Trophoblast cell (in vitro differentiated cells and primary cell): ENCODE measurements at regions not wholly inside any gene's neighbourhood (a gene's known extent, or its start where the extent isn't known, plus 50 kb on each side); places are given as distances from the start of the nearest gene placed in this dataset.

Experiments
- DNase-seq, 2 donors: peaks; one replicate each; pipeline ENCODE4 v3.0.0-alpha.2; 2016
- H2AFZ ChIP-seq: 2 replicates; pipeline ENCODE4 v1.6.1; 2013; ENCODE audit warnings: low read length, moderate library complexity, mild to moderate bottlenecking; ENCODE audit not compliant: insufficient read depth, poor library complexity
- H2AK5ac ChIP-seq: 2 replicates; pipeline ENCODE4 v1.6.1; 2013; ENCODE audit warnings: mild to moderate bottlenecking, low read length
- H2BK120ac ChIP-seq: 2 replicates; pipeline ENCODE4 v1.6.1; 2013; ENCODE audit warnings: low read length, mild to moderate bottlenecking, moderate library complexity; ENCODE audit not compliant: insufficient read depth, poor library complexity
- H2BK12ac ChIP-seq: 2 replicates; pipeline ENCODE4 v1.6.1; 2013; ENCODE audit warnings: mild to moderate bottlenecking, low read length, moderate library complexity
- H2BK5ac ChIP-seq: 2 replicates; pipeline ENCODE4 v1.6.1; 2013; ENCODE audit warnings: low read length, low read depth, moderate library complexity, mild to moderate bottlenecking; ENCODE audit not compliant: poor library complexity
- H3K14ac ChIP-seq: 2 replicates; pipeline ENCODE4 v1.6.1; 2013; ENCODE audit warnings: mild to moderate bottlenecking, low read length
- H3K18ac ChIP-seq: 2 replicates; pipeline ENCODE4 v1.6.1; 2013; ENCODE audit warnings: mild to moderate bottlenecking, low read length
- H3K23ac ChIP-seq: 2 replicates; pipeline ENCODE4 v1.6.1; 2013; ENCODE audit warnings: low read length
- H3K27ac ChIP-seq: 2 replicates; pipeline ENCODE4 v1.5.1; 2013; ENCODE audit warnings: low read depth, mild to moderate bottlenecking, inconsistent platforms, low read length, moderate library complexity
- H3K27me3 ChIP-seq: 2 replicates; pipeline ENCODE4 v1.6.1; 2013; ENCODE audit warnings: inconsistent platforms, mild to moderate bottlenecking, low read length, moderate library complexity; ENCODE audit not compliant: insufficient read depth
- H3K36me3 ChIP-seq, 2 experiments: 1 replicate in 1 of 2; 2 replicates in 1 of 2; pipeline ENCODE4 v1.6.1; 2013; ENCODE audit warnings: low read length in 2 of 2, mild to moderate bottlenecking in 2 of 2, moderate library complexity in 1 of 2; ENCODE audit not compliant: insufficient read depth in 2 of 2, control insufficient read depth in 1 of 2
- H3K4ac ChIP-seq: 2 replicates; pipeline ENCODE4 v1.6.1; 2013; ENCODE audit warnings: low read depth, mild to moderate bottlenecking, low read length, moderate library complexity
- H3K4me1 ChIP-seq, 2 experiments: 1 replicate in 1 of 2; 2 replicates in 1 of 2; pipeline ENCODE4 v1.6.1; 2013; ENCODE audit warnings: low read length in 2 of 2, mild to moderate bottlenecking in 2 of 2, moderate library complexity in 1 of 2; ENCODE audit not compliant: insufficient read depth in 2 of 2, control insufficient read depth in 1 of 2
- H3K4me2 ChIP-seq: 2 replicates; pipeline ENCODE4 v1.6.1; 2013; ENCODE audit warnings: inconsistent platforms, mild to moderate bottlenecking, low read length, moderate library complexity
- H3K4me3 ChIP-seq: 2 replicates; pipeline ENCODE4 v1.5.1; 2013; ENCODE audit warnings: mild to moderate bottlenecking, low read depth, low read length, inconsistent platforms
- H3K79me1 ChIP-seq: one replicate; pipeline ENCODE4 v1.6.1; 2013; ENCODE audit warnings: low read length
- H3K79me2 ChIP-seq: 2 replicates; pipeline ENCODE4 v1.6.1; 2013; ENCODE audit warnings: low read length, mild to moderate bottlenecking; ENCODE audit not compliant: control insufficient read depth, insufficient read depth, poor library complexity
- H3K9ac ChIP-seq: 2 replicates; pipeline ENCODE4 v1.6.1; 2013; ENCODE audit warnings: mild to moderate bottlenecking, low read length
- H3K9me3 ChIP-seq: 2 replicates; pipeline ENCODE4 v1.6.1; 2013; ENCODE audit warnings: low read depth, mild to moderate bottlenecking, control low read depth, inconsistent platforms, low read length; ENCODE audit not compliant: insufficient read depth
- H4K12ac ChIP-seq: 2 replicates; pipeline ENCODE4 v1.6.1; 2013; ENCODE audit warnings: low read depth, mild to moderate bottlenecking, low read length, moderate library complexity
- H4K8ac ChIP-seq: 2 replicates; pipeline ENCODE4 v1.6.1; 2013; ENCODE audit warnings: low read depth, mild to moderate bottlenecking, low read length, moderate library complexity
- H4K91ac ChIP-seq: one replicate; pipeline ENCODE4 v1.6.1; 2013; ENCODE audit warnings: low read depth, mild to moderate bottlenecking, low read length, moderate library complexity
- WGBS: extraction: QIAGEN DNeasy Blood & Tissue Kit; methylation state at CpG from one replicate; pipeline ENCODE4 v1.1.7; 2013; ENCODE audit warnings: missing lambda C conversion rate; ENCODE audit not compliant: insufficient read length, insufficient coverage; ENCODE audit errors: extremely low coverage; 5-methylcytosine and 5-hydroxymethylcytosine counted together

GRCh38 chr14:99347561-99347960 is 75.6 kb upstream of the BCL11B start:
- H3K9ac ChIP-seq: no peak overlapping the region

GRCh38 chr14:99346470-99347080 is 74.6 kb upstream of the BCL11B start:
- H3K9ac ChIP-seq: no peak overlapping the region
- H2BK120ac ChIP-seq: no peak overlapping the region
- WGBS: no CpG with 5 or more reads among the region's 11 CpGs
- H3K23ac ChIP-seq: no peak overlapping the region
- H2BK12ac ChIP-seq: no peak overlapping the region
- no peak overlapping the region for H3K4me2 ChIP-seq
- peaks cover 2% of the 10 kb centered on the region for H3K9me3 ChIP-seq
- H3K4me3 ChIP-seq: no peak overlapping the region
- H3K18ac ChIP-seq: no peak overlapping the region
- no peaks in the 10 kb centered on the region for H3K79me2 ChIP-seq
- no peaks in the 10 kb centered on the region for H3K27me3 ChIP-seq
- peaks cover 2% of the 10 kb centered on the region for H3K79me1 ChIP-seq
- H2BK5ac ChIP-seq: no peak overlapping the region
- no peak overlapping the region for H4K91ac ChIP-seq
- H4K8ac ChIP-seq: no peak overlapping the region
- H3K4ac ChIP-seq: no peak overlapping the region
- H3K36me3 ChIP-seq: no peaks in the 10 kb centered on the region
- no peak overlapping the region for H2AK5ac ChIP-seq
- H2AFZ ChIP-seq: no peak overlapping the region
- no peak for DNase-seq
- peaks cover 14 to 17% of the 10 kb centered on the region in 2 experiments for H3K4me1 ChIP-seq
- no peak overlapping the region for H4K12ac ChIP-seq
- peak overlapping the region; percentile 60 for H3K14ac ChIP-seq
- no peak overlapping the region for H3K27ac ChIP-seq

More at GRCh38 chr14:99347561-99347960, 75.6 kb upstream of the BCL11B start:
- WGBS: no CpG with 5 or more reads among the region's 9 CpGs
- Histone ChIP-seq H4K12ac (no peak overlapping the region), H3K27me3 (no peaks in the 10 kb centered on the region), H3K4ac (no peak overlapping the region), H2AFZ (no peak overlapping the region), H3K9me3 (peaks cover 2% of the 10 kb centered on the region), H3K27ac (no peak overlapping the region), H4K91ac (no peak overlapping the region), H3K4me2 (no peak overlapping the region), H2AK5ac (no peak overlapping the region), H2BK5ac (no peak overlapping the region), H3K4me1 (peaks cover 14 to 17% of the 10 kb centered on the region in 2 experiments), H3K4me3 (no peak overlapping the region), H2BK120ac (no peak overlapping the region), H3K14ac (no peak overlapping the region), H3K79me1 (peaks cover 2% of the 10 kb centered on the region), H3K18ac (no peak overlapping the region), H4K8ac (no peak overlapping the region), H3K23ac (no peak overlapping the region), H3K36me3 (no peaks in the 10 kb centered on the region), H3K79me2 (no peaks in the 10 kb centered on the region), H2BK12ac (no peak overlapping the region)
- no peak for DNase-seq

GRCh38 chr14:99345472-99345871 is 73.5 kb upstream of the BCL11B start:
- WGBS: no CpG with 5 or more reads among the region's 7 CpGs
- H2BK120ac ChIP-seq: no peak overlapping the region
- no peak overlapping the region for H4K12ac ChIP-seq
- H3K27ac ChIP-seq: no peak overlapping the region
- no peak overlapping the region for H3K23ac ChIP-seq
- peaks cover 14 to 17% of the 10 kb centered on the region in 2 experiments for H3K4me1 ChIP-seq
- H3K79me1 ChIP-seq: peaks cover 2% of the 10 kb centered on the region
- H3K18ac ChIP-seq: no peak overlapping the region
- H3K36me3 ChIP-seq: no peaks in the 10 kb centered on the region
- no peak overlapping the region for H3K4me2 ChIP-seq
- peaks cover 2% of the 10 kb centered on the region for H3K9me3 ChIP-seq
- no peak overlapping the region for H2BK12ac ChIP-seq
- no peak overlapping the region for H2BK5ac ChIP-seq
- no peak for DNase-seq
- no peak overlapping the region for H4K8ac ChIP-seq
- H3K27me3 ChIP-seq: no peaks in the 10 kb centered on the region
- no peak overlapping the region for H3K4me3 ChIP-seq
- no peaks in the 10 kb centered on the region for H3K79me2 ChIP-seq
- no peak overlapping the region for H2AK5ac ChIP-seq
- H3K4ac ChIP-seq: no peak overlapping the region
- H4K91ac ChIP-seq: no peak overlapping the region
- H3K14ac ChIP-seq: no peak overlapping the region
- no peak overlapping the region for H2AFZ ChIP-seq
- no peak overlapping the region for H3K9ac ChIP-seq

GRCh38 chr14:99344051-99344758 is 72.2 kb upstream of the BCL11B start:
- Histone ChIP-seq H3K23ac (no peak overlapping the region), H2BK5ac (no peak overlapping the region), H3K9ac (no peak overlapping the region), H3K79me1 (peaks cover 2% of the 10 kb centered on the region), H3K9me3 (peaks cover 2% of the 10 kb centered on the region), H3K4ac (no peak overlapping the region), H3K4me3 (no peak overlapping the region), H3K27me3 (no peaks in the 10 kb centered on the region), H3K4me1 (peaks cover 14 to 17% of the 10 kb centered on the region in 2 experiments), H3K18ac (no peak overlapping the region), H3K36me3 (no peaks in the 10 kb centered on the region), H2BK12ac (no peak overlapping the region), H2BK120ac (no peak overlapping the region), H4K8ac (no peak overlapping the region), H3K14ac (no peak overlapping the region), H2AK5ac (no peak overlapping the region), H3K4me2 (no peak overlapping the region), H4K12ac (no peak overlapping the region), H4K91ac (no peak overlapping the region), H3K79me2 (no peaks in the 10 kb centered on the region), H3K27ac (no peak overlapping the region), H2AFZ (no peak overlapping the region)
- WGBS: no CpG with 5 or more reads among the region's 20 CpGs
- DNase-seq: peak; percentile 8 to 32
